AG10803 (cell line): ENCODE measurements at regions not wholly inside any gene's neighbourhood (a gene's known extent, or its start where the extent isn't known, plus 50 kb on each side); places are given as distances from the start of the nearest gene placed in this dataset.

ENCODE experiments used
- DNase-seq: peaks from one replicate; pipeline ENCODE4 v3.0.0; 2010; ENCODE audit warnings: low read depth
- H3K4me3 ChIP-seq: 2 replicates; pipeline ENCODE4 v1.5.1; 2011; ENCODE audit warnings: mild to moderate bottlenecking, low read length, control low read depth
- CTCF ChIP-seq: conservative IDR thresholded peaks from 2 replicates; pipeline ENCODE4 v1.5.1; 2011; ENCODE audit warnings: mild to moderate bottlenecking, low read length, control low read depth, inconsistent platforms

- TF ChIP-seq CTCF: no peak
- H3K4me3 ChIP-seq: no peak overlapping the region
- no peak for DNase-seq
Observed at GRCh38 chr18:64253222-64253621, 104.3 kb upstream of the LINC00305 start.

GRCh38 chr18:64248836-64249235, 99.9 kb upstream of the LINC00305 start:
- TF ChIP-seq CTCF: no peak
- DNase-seq: no peak
- no peak overlapping the region for H3K4me3 ChIP-seq

- DNase-seq: no peak
- H3K4me3 ChIP-seq: no peak overlapping the region
- TF ChIP-seq CTCF: no peak
Observed at GRCh38 chr18:64245126-64245861, 96.4 kb upstream of the LINC00305 start.

GRCh38 chr18:64244571-64244970, 95.7 kb upstream of the LINC00305 start:
- H3K4me3 ChIP-seq: no peak overlapping the region
- TF ChIP-seq CTCF: no peak
- DNase-seq: no peak

GRCh38 chr18:64240316-64240715, 91.4 kb upstream of the LINC00305 start:
- H3K4me3 ChIP-seq: no peak overlapping the region
- TF ChIP-seq CTCF: no peak
- DNase-seq: no peak

GRCh38 chr18:64238076-64238475, 89.2 kb upstream of the LINC00305 start:
- DNase-seq: no peak
- no peak for TF ChIP-seq CTCF
- H3K4me3 ChIP-seq: no peak overlapping the region

- no peak for DNase-seq
Observed at GRCh38 chr18:64234321-64234720, 85.4 kb upstream of the LINC00305 start.

More at GRCh38 chr18:64234321-64234720, 85.4 kb upstream of the LINC00305 start:
- no peak overlapping the region for H3K4me3 ChIP-seq
- no peak for TF ChIP-seq CTCF
